ENCODE measurements at regions not wholly inside any gene's neighbourhood (a gene's known extent, or its start where the extent isn't known, plus 50 kb on each side); places are given as distances from the start of the nearest gene placed in this dataset.

GRCh38 chr14:42420071-42420470, 813.4 kb downstream of the LRFN5 start:
- no peak for DNase-seq (ENCODE audit: low spot score)

GRCh38 chr14:42407153-42407552, 800.5 kb downstream of the LRFN5 start:
- no peak for DNase-seq (ENCODE audit: low spot score)

DNA sequence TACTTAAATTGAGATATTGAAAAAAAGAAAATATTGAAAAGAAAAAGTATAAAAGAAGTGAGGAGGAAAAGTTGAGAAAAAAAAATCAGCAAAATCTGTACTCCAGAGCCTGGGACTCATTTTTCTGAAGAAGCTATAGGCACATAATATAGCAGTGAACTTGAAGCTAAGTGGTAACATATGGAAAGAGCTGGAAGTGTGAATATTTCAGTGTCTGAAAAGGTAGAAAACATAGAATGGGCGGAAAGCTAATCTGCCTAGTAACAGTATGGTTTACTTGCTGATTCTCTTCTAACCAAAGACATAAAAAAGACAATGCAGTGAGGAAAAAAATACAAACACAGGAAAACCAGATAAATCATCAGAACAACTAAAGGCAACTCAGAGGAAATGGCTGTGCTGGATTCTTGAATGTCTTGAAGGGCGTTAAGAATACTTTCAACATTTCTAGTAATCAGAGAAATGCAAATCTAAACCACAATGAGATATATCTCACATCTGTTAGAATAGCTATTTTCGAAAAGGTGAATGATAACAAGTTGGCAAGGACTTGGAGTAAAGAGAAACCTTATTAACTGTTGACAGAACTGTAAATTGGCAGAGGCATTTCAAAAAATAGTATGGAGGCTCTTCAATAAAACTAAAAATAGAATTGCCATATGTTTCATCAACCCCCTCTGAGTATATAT, 784.6 kb downstream of the LRFN5 start:
- DNase-seq (ENCODE audit: low spot score), result no peak

DNA sequence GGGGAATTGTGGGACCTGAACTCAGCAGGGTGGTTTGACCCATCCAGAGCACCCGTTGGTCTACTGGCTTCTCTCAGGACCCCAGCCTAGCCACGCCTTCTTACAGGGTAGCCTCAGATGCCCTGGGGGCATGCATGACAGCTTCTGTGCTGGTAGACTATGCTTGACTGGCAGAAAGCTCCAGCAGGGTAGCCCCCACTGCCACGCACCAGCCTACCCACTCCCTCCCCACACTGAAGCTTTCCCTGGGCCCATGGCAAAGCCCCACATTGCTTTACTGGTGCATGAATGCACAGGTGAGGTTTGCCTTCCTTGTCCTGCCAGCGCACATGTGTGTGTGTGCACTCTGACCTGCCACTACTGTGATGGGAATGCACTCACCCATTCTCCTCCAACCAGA, 772.2 kb downstream of the LRFN5 start:
- DNase-seq (ENCODE audit: low spot score), result no peak

DNA sequence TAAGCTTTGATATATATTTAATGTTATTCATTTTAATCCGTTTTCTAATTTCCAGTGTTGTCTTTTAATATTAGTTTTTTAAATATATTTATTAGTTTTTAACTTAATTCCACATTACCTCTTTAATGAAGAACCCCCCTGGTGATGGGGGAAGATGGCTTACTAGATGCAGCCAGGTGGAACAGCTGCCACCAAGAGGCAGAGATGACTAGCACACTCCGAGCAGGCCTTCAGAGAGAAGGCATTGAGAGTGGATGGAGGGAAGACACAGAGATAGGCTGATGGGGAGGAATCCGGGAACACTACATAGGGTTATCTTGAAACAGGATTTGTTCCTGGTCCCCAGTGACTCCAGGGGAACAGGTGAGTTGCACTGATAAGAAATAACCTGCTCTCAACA, 771.6 kb downstream of the LRFN5 start:
- DNase-seq (ENCODE audit: low spot score), result no peak

- no peak for DNase-seq (ENCODE audit: low spot score)
Measured at GRCh38 chr14:42374332-42374731, 767.7 kb downstream of the LRFN5 start.

- DNase-seq (ENCODE audit: low spot score), result no peak
Measured at GRCh38 chr14:42370056-42370455, 763.4 kb downstream of the LRFN5 start.

- no peak for DNase-seq (ENCODE audit: low spot score)
Measured at GRCh38 chr14:42368234-42368633, 761.6 kb downstream of the LRFN5 start.

DNA sequence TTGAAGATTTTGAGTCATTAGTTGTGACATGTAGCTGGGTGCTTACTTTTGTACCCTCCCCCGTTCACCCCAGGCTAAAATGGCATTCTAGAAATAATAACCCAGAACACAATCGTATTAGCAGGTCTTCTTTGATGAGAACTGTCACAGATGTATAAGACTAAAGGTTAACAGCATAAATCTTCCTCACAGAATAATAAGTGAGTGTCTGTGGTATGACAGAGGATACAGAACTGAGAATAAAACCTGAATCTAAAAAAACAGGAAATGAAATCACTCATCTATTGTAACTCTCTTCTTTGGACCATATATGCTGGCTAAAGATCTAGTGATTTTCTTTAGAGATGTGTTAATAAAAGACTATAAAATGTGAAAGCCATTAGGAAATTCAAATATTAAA, 746.6 kb downstream of the LRFN5 start:
- DNase-seq (ENCODE audit: low spot score), result no peak

- DNase-seq (ENCODE audit: low spot score), result no peak
Measured at GRCh38 chr14:42335918-42336317, 729.2 kb downstream of the LRFN5 start.

GRCh38 chr14:42334931-42335330, 728.3 kb downstream of the LRFN5 start:
- no peak for DNase-seq (ENCODE audit: low spot score)

- no peak for DNase-seq (ENCODE audit: low spot score)
Measured at GRCh38 chr14:42323426-42323825, 716.8 kb downstream of the LRFN5 start.

- DNase-seq (ENCODE audit: low spot score), result no peak
Measured at GRCh38 chr14:42322531-42323284, 716.0 kb downstream of the LRFN5 start.

DNA sequence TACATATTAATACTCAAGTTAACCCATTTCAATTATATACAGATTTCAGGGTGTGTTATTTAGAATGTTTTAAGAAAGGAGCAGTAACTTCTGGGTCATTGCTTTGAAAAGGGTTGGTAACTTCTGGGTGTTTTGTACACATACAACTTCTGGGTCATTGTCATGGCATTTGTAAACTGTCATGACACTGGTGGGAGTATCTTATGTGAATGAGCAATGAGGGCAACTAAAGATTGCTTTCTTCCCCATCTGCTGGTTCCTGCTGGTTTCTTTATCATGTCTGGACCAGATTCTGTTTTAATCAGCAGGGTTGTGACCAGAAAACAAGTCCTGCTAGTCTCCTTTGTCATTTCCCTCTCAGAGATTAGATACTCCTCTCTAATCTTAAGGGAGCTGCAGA, 713.3 kb downstream of the LRFN5 start:
- DNase-seq (ENCODE audit: low spot score), result no peak

DNA sequence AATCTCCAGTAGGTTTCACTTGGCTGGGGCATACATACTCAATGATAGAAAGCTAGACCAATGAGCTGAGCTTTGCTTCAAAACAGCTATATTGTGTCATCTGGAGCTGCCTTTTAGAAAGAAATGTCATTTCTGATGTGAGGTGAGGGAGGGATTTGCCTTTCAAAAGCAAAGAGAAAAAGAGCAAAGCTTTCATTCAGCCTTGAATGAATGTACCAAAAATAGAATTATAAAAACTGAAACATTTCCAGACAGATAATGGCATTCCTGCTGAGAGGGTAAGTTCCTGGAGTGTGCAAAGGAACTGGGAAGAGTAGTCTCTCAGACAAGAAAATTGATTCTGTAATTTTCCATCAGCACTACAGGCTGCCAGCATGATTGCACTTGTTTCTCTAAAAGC, 710.0 kb downstream of the LRFN5 start:
- no peak for DNase-seq (ENCODE audit: low spot score)

GRCh38 chr14:42311876-42312275, 705.2 kb downstream of the LRFN5 start:
- DNase-seq (ENCODE audit: low spot score), result no peak

GRCh38 chr14:42307239-42307825, 700.7 kb downstream of the LRFN5 start:
- no peak for DNase-seq (ENCODE audit: low spot score)

DNA sequence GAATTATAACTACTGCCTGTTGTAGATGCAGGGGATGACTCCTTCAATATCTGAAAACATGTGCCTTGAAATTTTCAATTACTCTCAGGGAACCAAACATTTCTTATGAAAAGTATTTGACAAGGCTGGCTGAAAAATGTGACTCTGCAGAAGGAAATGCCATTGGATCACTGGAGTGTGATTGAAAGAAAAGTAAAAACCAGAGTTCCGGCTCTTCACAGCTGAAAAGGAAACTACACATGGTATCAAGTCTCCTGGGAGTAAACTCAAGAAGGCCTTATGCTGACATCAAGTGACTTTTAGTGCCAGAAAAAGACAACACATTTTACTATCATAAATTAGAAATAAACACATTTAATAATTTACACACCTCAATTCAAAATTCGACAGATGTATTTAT, 693.0 kb downstream of the LRFN5 start:
- no peak for DNase-seq (ENCODE audit: low spot score)

GRCh38 chr14:42293180-42293579, 686.5 kb downstream of the LRFN5 start:
- DNase-seq (ENCODE audit: low spot score), result no peak

DNA sequence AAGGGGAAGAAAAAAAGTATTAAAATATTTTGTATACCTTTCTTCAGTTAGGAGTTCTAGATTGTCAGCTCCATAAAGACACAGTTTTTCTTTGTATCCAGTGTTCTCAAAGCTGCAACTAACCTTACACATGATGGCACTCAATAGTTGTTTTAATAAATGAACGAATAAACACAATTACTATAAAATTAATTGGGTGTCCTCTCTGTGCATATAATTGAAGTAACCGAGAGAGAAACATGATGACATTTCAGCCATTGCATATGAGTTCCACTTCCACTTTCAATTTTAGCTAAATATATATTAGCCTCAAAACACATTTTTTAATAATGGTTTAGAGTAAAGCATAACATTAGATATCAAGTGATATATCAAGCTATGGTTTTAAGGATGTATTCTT, 671.2 kb downstream of the LRFN5 start:
- no peak for DNase-seq (ENCODE audit: low spot score)

DNA sequence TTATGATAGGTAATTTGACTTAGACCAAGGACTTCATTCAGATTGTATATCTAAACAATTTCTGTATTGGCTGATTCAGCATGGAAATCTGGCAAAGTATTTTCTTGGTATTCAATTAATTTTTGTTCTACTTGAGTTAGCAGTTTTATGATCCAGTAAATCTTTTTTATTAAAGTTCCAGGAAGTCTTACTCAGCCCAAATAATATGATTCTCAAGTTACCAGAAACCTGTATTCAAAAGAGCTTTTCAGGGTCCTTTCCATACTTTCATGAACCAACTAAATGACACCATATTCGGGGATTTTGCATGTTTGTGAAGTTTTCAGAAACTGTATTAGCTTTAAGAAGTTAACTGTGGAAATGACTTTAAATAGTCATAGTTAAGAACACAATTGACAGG, 662.6 kb downstream of the LRFN5 start:
- no peak for DNase-seq (ENCODE audit: low spot score)

DNA sequence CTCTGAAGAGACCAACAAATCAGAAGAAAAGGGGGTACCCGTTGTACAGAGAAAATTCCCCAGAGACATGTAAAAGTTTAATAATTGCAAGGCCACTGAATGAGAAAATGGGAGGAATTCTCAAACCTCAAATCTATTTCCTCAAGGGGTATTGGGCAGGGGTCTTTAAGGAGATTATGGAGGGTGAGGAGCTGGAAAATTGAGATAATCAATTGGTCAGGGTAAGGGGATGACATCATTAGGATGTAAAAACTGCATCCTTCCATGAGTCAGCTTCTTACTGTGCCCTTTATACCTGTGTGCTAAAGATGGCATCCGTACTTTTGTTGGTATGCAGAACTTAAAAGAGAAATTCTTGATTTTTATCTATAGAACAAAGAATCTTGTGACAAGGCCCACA, 641.5 kb downstream of the LRFN5 start:
- no peak for DNase-seq (ENCODE audit: low spot score)

GRCh38 chr14:42241101-42241500, 634.4 kb downstream of the LRFN5 start:
- no peak for DNase-seq (ENCODE audit: low spot score)
